H9 (cell line): ENCODE measurements at regions not wholly inside any gene's neighbourhood (a gene's known extent, or its start where the extent isn't known, plus 50 kb on each side); places are given as distances from the start of the nearest gene placed in this dataset.

Experiments used
- DNase-seq: peaks from one replicate; pipeline ENCODE4 v3.0.0-alpha.2; 2017
- H2AFZ ChIP-seq: one replicate; pipeline ENCODE4 v1.6.1; 2013; ENCODE audit warnings: mild to moderate bottlenecking, low read length, control low read depth, moderate library complexity
- H2AK5ac ChIP-seq: 2 replicates; pipeline ENCODE4 v1.6.1; 2013; ENCODE audit warnings: low read length, control low read depth, mixed read lengths; ENCODE audit not compliant: insufficient read length
- H2BK120ac ChIP-seq: one replicate; pipeline ENCODE4 v1.6.1; 2013; ENCODE audit warnings: low read depth, mild to moderate bottlenecking, low read length, control low read depth, inconsistent platforms; ENCODE audit not compliant: poor library complexity, severe bottlenecking
- H2BK12ac ChIP-seq: 2 replicates; pipeline ENCODE4 v1.6.1; 2013; ENCODE audit warnings: low read length, control low read depth, mixed read lengths, low read depth; ENCODE audit not compliant: insufficient read length
- H2BK15ac ChIP-seq: 2 replicates; pipeline ENCODE4 v1.6.1; 2013; ENCODE audit warnings: low read depth, low read length, control low read depth
- H2BK20ac ChIP-seq: one replicate; pipeline ENCODE4 v1.6.1; 2013; ENCODE audit warnings: low read depth, mild to moderate bottlenecking, low read length, control low read depth, inconsistent platforms; ENCODE audit not compliant: poor library complexity, severe bottlenecking
- H2BK5ac ChIP-seq: 2 replicates; pipeline ENCODE4 v1.6.1; 2013; ENCODE audit warnings: low read length, control low read depth, mixed read lengths; ENCODE audit not compliant: insufficient read length
- H3K14ac ChIP-seq: 2 replicates; pipeline ENCODE4 v1.6.1; 2013; ENCODE audit warnings: low read length, control low read depth; ENCODE audit not compliant: insufficient read depth
- H3K18ac ChIP-seq: 2 replicates; pipeline ENCODE4 v1.6.1; 2013; ENCODE audit warnings: low read depth, mild to moderate bottlenecking, mixed read lengths, low read length, control low read depth; ENCODE audit not compliant: insufficient read length
- H3K23ac ChIP-seq: 2 replicates; pipeline ENCODE4 v1.6.1; 2013; ENCODE audit warnings: low read length, control low read depth, mixed read lengths, low read depth; ENCODE audit not compliant: insufficient read length
- H3K23me2 ChIP-seq: 2 replicates; pipeline ENCODE4 v1.6.1; 2013; ENCODE audit warnings: low read depth, mild to moderate bottlenecking, mixed read lengths, low read length, control low read depth; ENCODE audit not compliant: insufficient read length, poor library complexity, severe bottlenecking
- H3K27ac ChIP-seq: 2 replicates; pipeline ENCODE4 v1.5.1; 2013; ENCODE audit warnings: low read length, control low read depth, mixed read lengths, low read depth; ENCODE audit not compliant: insufficient read length
- H3K27me3 ChIP-seq: 2 replicates; pipeline ENCODE4 v1.6.1; 2013; ENCODE audit warnings: low read length, control low read depth, inconsistent platforms; ENCODE audit not compliant: insufficient read depth
- H3K4ac ChIP-seq: 2 replicates; pipeline ENCODE4 v1.6.1; 2013; ENCODE audit warnings: low read depth, mild to moderate bottlenecking, control low read depth, inconsistent platforms, low read length, moderate library complexity
- H3K4me1 ChIP-seq: 2 replicates; pipeline ENCODE4 v1.6.1; 2013; ENCODE audit warnings: low read length, control low read depth, inconsistent platforms; ENCODE audit not compliant: insufficient read depth
- H3K4me2 ChIP-seq: 2 replicates; pipeline ENCODE4 v1.6.1; 2013; ENCODE audit warnings: low read length, control low read depth, mixed read lengths; ENCODE audit not compliant: insufficient read length, insufficient read depth
- H3K56ac ChIP-seq: 2 replicates; pipeline ENCODE4 v1.6.1; 2013; ENCODE audit warnings: low read depth, mild to moderate bottlenecking, mixed read lengths, low read length, control low read depth; ENCODE audit not compliant: insufficient read length
- H3K79me1 ChIP-seq: 2 replicates; pipeline ENCODE4 v1.6.1; 2013; ENCODE audit warnings: low read depth, mild to moderate bottlenecking, moderate library complexity, low read length, control low read depth, inconsistent platforms; ENCODE audit not compliant: insufficient read depth, poor library complexity, severe bottlenecking
- H3K79me2 ChIP-seq: 2 replicates; pipeline ENCODE4 v1.6.1; 2013; ENCODE audit warnings: low read length, control low read depth, inconsistent platforms; ENCODE audit not compliant: insufficient read depth
- H3K9ac ChIP-seq: 2 replicates; pipeline ENCODE4 v1.6.1; 2013; ENCODE audit warnings: low read length, control low read depth, mixed read lengths; ENCODE audit not compliant: insufficient read length; ENCODE audit errors: extremely low read depth
- H3K9me3 ChIP-seq: one replicate; pipeline ENCODE4 v1.6.1; 2013; ENCODE audit warnings: low read depth, low read length, inconsistent platforms; ENCODE audit not compliant: control insufficient read depth
- H3T11ph ChIP-seq: one replicate; pipeline ENCODE4 v1.6.1; 2013; ENCODE audit warnings: mild to moderate bottlenecking, low read length, control low read depth, inconsistent platforms
- H4K20me1 ChIP-seq: one replicate; pipeline ENCODE4 v1.6.1; 2013; ENCODE audit not compliant: control insufficient read depth, insufficient read length, insufficient read depth
- H4K5ac ChIP-seq: 2 replicates; pipeline ENCODE4 v1.6.1; 2013; ENCODE audit warnings: low read depth, mild to moderate bottlenecking, mixed read lengths, low read length, control low read depth; ENCODE audit not compliant: insufficient read length
- H4K8ac ChIP-seq: replicated peaks from 2 replicates; pipeline ENCODE4 v1.6.1; 2013; ENCODE audit warnings: low read length, control low read depth, mixed read lengths, low read depth; ENCODE audit not compliant: insufficient read length
- H4K91ac ChIP-seq: 2 replicates; pipeline ENCODE4 v1.6.1; 2013; ENCODE audit warnings: low read depth, mild to moderate bottlenecking, moderate library complexity, mixed read lengths, low read length, control low read depth; ENCODE audit not compliant: insufficient read length
- H3K27ac Mint-ChIP-seq, 3 experiments: 2 replicates in 2 of 3; 3 replicates in 1 of 3; pipeline ENCODE4 v1.8.0; 2020 to 2021; ENCODE audit warnings: mixed read lengths in 3 of 3, mild to moderate bottlenecking in 1 of 3, moderate library complexity in 1 of 3
- H3K27me3 Mint-ChIP-seq: 2 replicates; pipeline ENCODE4 v1.8.0; 2021; ENCODE audit warnings: low read depth, mild to moderate bottlenecking, moderate library complexity, mixed read lengths
- H3K36me3 Mint-ChIP-seq, 3 experiments: 2 replicates in 2 of 3; 3 replicates in 1 of 3; pipeline ENCODE4 v1.8.0; 2020 to 2021; ENCODE audit warnings: low read depth in 3 of 3, mixed read lengths in 3 of 3; ENCODE audit not compliant: insufficient read depth in 1 of 3
- H3K4me1 Mint-ChIP-seq, 2 experiments: 2 replicates each; pipeline ENCODE4 v1.8.0; 2020; ENCODE audit warnings: mixed read lengths in 2 of 2
- H3K4me3 Mint-ChIP-seq, 2 experiments: 2 replicates in 1 of 2; 3 replicates in 1 of 2; pipeline ENCODE4 v1.8.0; 2020 to 2021; ENCODE audit warnings: mild to moderate bottlenecking in 2 of 2, mixed read lengths in 2 of 2, moderate library complexity in 1 of 2
- H3K9me3 Mint-ChIP-seq, 2 experiments: 2 replicates in 1 of 2; 3 replicates in 1 of 2; pipeline ENCODE4 v1.8.0; 2020; ENCODE audit warnings: mild to moderate bottlenecking in 2 of 2, mixed read lengths in 2 of 2, moderate library complexity in 1 of 2
- WGBS: extraction: QIAGEN DNeasy Blood & Tissue Kit; methylation state at CpG from one replicate; pipeline ENCODE4 v1.1.7; 2013; ENCODE audit warnings: missing lambda C conversion rate, low lambda C conversion rate, mixed read lengths; ENCODE audit not compliant: insufficient read length; ENCODE audit errors: extremely low coverage; 5-methylcytosine and 5-hydroxymethylcytosine counted together
- TF ChIP-seq, protein P1 (sequence below): fragments of 200-600 bp; sonication (generic); conservative IDR thresholded peaks from 3 replicates; pipeline ENCODE4 v1.8.0; 2021; ENCODE audit warnings: antibody characterized with exemption, mild to moderate bottlenecking

DNA sequence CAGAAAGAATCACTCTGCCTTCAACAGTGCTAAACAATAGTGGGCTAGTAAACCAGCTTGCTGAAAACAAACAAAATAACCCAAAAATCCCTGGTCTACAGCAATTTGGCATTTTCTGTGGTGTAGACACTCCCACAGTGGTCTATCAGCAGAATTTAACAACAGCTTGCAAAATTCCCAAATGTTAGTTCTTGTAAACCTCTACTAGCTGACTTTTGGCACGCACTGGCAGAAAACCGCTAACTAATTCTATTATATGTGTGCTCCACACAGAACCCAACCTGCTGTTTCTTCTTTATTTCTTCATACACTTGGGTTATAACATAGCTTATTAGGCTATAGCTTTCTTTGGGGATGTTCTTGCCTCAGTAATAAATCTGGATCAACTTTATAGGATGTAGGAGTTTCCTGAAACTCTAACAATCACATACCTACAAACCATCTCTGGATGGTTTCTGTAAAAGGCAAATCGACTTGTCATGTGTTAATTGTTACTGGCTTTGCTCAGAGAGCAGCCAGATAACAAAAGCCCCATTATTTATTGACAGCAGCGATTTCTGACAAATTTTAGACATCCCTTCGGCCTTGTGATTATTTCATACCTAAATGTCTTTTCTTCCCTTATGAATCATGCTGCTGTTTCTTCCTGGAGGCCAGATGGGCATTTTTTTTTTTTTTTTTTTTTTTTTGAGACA is 82.7 kb upstream of the NAA35 start:
- H3K4ac ChIP-seq = no peak overlapping the region
- H4K8ac ChIP-seq = no peak overlapping the region
- no peaks in the 10 kb centered on the region for H3K27me3 ChIP-seq
- no peaks in the 10 kb centered on the region for H3K9me3 ChIP-seq
- TF ChIP-seq, protein P1, sequence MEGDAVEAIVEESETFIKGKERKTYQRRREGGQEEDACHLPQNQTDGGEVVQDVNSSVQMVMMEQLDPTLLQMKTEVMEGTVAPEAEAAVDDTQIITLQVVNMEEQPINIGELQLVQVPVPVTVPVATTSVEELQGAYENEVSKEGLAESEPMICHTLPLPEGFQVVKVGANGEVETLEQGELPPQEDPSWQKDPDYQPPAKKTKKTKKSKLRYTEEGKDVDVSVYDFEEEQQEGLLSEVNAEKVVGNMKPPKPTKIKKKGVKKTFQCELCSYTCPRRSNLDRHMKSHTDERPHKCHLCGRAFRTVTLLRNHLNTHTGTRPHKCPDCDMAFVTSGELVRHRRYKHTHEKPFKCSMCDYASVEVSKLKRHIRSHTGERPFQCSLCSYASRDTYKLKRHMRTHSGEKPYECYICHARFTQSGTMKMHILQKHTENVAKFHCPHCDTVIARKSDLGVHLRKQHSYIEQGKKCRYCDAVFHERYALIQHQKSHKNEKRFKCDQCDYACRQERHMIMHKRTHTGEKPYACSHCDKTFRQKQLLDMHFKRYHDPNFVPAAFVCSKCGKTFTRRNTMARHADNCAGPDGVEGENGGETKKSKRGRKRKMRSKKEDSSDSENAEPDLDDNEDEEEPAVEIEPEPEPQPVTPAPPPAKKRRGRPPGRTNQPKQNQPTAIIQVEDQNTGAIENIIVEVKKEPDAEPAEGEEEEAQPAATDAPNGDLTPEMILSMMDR = no peak
- H4K20me1 ChIP-seq = no peaks in the 10 kb centered on the region
- no peak overlapping the region for H2AK5ac ChIP-seq
- H4K91ac ChIP-seq = no peak overlapping the region
- WGBS = no CpG with 5 or more reads among the region's 5 CpGs
- no peak for DNase-seq
- no peak overlapping the region for H3K27ac ChIP-seq
- Mint-ChIP-seq H3K9me3 (peaks cover 0 to 2% of the 10 kb centered on the region in 2 experiments; a peak in 2 of 5 replicates), H3K36me3 (peaks cover 7 to 18% (median 7%) of the 10 kb centered on the region in 3 experiments; a peak in 6 of 7 replicates), H3K4me3 (no peak overlapping the region), H3K4me1 (peaks cover 23 to 25% of the 10 kb centered on the region in 2 experiments), H3K27ac (peak overlapping the region in 2 of 3 experiments; percentile 40 to 66; a peak in 2 of 7 replicates), H3K27me3 (no peaks in the 10 kb centered on the region)
- no peak overlapping the region for H3K14ac ChIP-seq
- H4K5ac ChIP-seq = no peak overlapping the region
- peaks cover 8% of the 10 kb centered on the region; the same call in 1 of the 2 replicates for H3K4me1 ChIP-seq
- H3T11ph ChIP-seq = no peak overlapping the region
- no peak overlapping the region for H2BK120ac ChIP-seq
- H2BK5ac ChIP-seq = no peak overlapping the region
- H2BK12ac ChIP-seq = no peak overlapping the region
- no peak overlapping the region for H2BK15ac ChIP-seq
- H2AFZ ChIP-seq = no peak overlapping the region
- no peaks in the 10 kb centered on the region for H3K23me2 ChIP-seq
- no peaks in the 10 kb centered on the region for H3K79me1 ChIP-seq
- H3K23ac ChIP-seq = no peak overlapping the region
- no peak overlapping the region for H3K9ac ChIP-seq
- H3K79me2 ChIP-seq = no peaks in the 10 kb centered on the region
- H3K56ac ChIP-seq = no peak overlapping the region
- no peak overlapping the region for H2BK20ac ChIP-seq
- no peak overlapping the region for H3K18ac ChIP-seq
- H3K4me2 ChIP-seq = no peak overlapping the region
